GM23338 (cell line): ENCODE measurements at regions not wholly inside any gene's neighbourhood (a gene's known extent, or its start where the extent isn't known, plus 50 kb on each side); places are given as distances from the start of the nearest gene placed in this dataset.
"Not testable (repeated sequence)": the region's sequence is repeated elsewhere in the genome, so short reads cannot be mapped to it uniquely, and the experiment has no call there.

Experiments
- ATAC-seq: fragments of 200-7000 bp; cut with Tn5 transposase; 3 replicates; pipeline ENCODE4 v1.9.1; 2020
- DNase-seq: peaks from one replicate; pipeline ENCODE4 v3.0.0-alpha.2; 2015; ENCODE audit warnings: low spot score
- H2AFZ ChIP-seq: fragments of 200-600 bp; sonication (generic); 2 replicates; pipeline ENCODE4 v1.8.0; 2016; ENCODE audit warnings: antibody characterized with exemption, mild to moderate bottlenecking, moderate library complexity
- H3F3A ChIP-seq: fragments of 200-600 bp; sonication (generic); replicated peaks from 2 replicates; pipeline ENCODE4 v1.8.0; 2017; ENCODE audit warnings: antibody characterized with exemption, mixed run types, low read depth
- H3K27ac ChIP-seq: fragments of 200-600 bp; sonication (generic); 2 replicates; pipeline ENCODE4 v1.6.1; 2016; ENCODE audit warnings: low read depth
- H3K27me3 ChIP-seq: fragments of 200-600 bp; sonication (generic); 2 replicates; pipeline ENCODE4 v1.8.0; 2016; ENCODE audit warnings: mild to moderate bottlenecking, mixed run types, moderate library complexity; ENCODE audit not compliant: insufficient read depth
- H3K36me3 ChIP-seq: fragments of 200-600 bp; sonication (generic); 2 replicates; pipeline ENCODE4 v1.8.0; 2016; ENCODE audit warnings: mild to moderate bottlenecking; ENCODE audit not compliant: insufficient read depth
- H3K4me1 ChIP-seq: fragments of 200-600 bp; sonication (generic); 2 replicates; pipeline ENCODE4 v1.8.0; 2016; ENCODE audit warnings: mild to moderate bottlenecking, moderate library complexity; ENCODE audit not compliant: insufficient read depth
- H3K4me2 ChIP-seq: fragments of 200-600 bp; sonication (generic); 2 replicates; pipeline ENCODE4 v1.7.1; 2017; ENCODE audit warnings: mixed run types
- H3K4me3 ChIP-seq: fragments of 200-600 bp; sonication (generic); 2 replicates; pipeline ENCODE4 v1.6.1; 2016; ENCODE audit warnings: mixed run types
- H3K79me2 ChIP-seq: fragments of 200-600 bp; sonication (generic); replicated peaks from 2 replicates; pipeline ENCODE4 v1.8.0; 2017; ENCODE audit warnings: mild to moderate bottlenecking; ENCODE audit not compliant: insufficient read depth
- H3K9me2 ChIP-seq: fragments of 200-600 bp; sonication (generic); 2 replicates; pipeline ENCODE4 v1.8.0; 2017; ENCODE audit not compliant: insufficient read depth
- H4K20me1 ChIP-seq: fragments of 200-600 bp; sonication (generic); replicated peaks from 2 replicates; pipeline ENCODE4 v1.8.0; 2017; ENCODE audit warnings: mild to moderate bottlenecking; ENCODE audit not compliant: insufficient read depth
- H3K27ac Mint-ChIP-seq: 2 replicates; pipeline ENCODE4 v1.8.0; 2020; ENCODE audit warnings: inconsistent platforms, mild to moderate bottlenecking, moderate library complexity, mixed read lengths
- H3K27me3 Mint-ChIP-seq: 3 replicates; pipeline ENCODE4 v1.8.0; 2022; ENCODE audit warnings: low read depth, mild to moderate bottlenecking, moderate library complexity, mixed read lengths, inconsistent platforms; ENCODE audit not compliant: insufficient read depth, poor library complexity
- H3K36me3 Mint-ChIP-seq: 3 replicates; pipeline ENCODE4 v1.8.0; 2021; ENCODE audit warnings: low read depth, mild to moderate bottlenecking, inconsistent platforms, moderate library complexity, mixed read lengths
- H3K4me1 Mint-ChIP-seq: 3 replicates; pipeline ENCODE4 v1.8.0; 2020; ENCODE audit warnings: mild to moderate bottlenecking, inconsistent platforms, mixed read lengths
- H3K4me3 Mint-ChIP-seq: 3 replicates; pipeline ENCODE4 v1.8.0; 2021; ENCODE audit warnings: moderate library complexity, mild to moderate bottlenecking, inconsistent platforms, mixed read lengths
- H3K9me3 Mint-ChIP-seq: 3 replicates; pipeline ENCODE4 v1.8.0; 2020; ENCODE audit warnings: moderate library complexity, mild to moderate bottlenecking, inconsistent platforms, mixed read lengths
- CREB1 ChIP-seq: fragments of 250-450 bp; sonication (Bioruptor Pico); IDR thresholded peaks from 2 replicates; pipeline ENCODE4 v1.5.0; 2020; ENCODE audit warnings: low read depth, mild to moderate bottlenecking, moderate library complexity
- CTCF ChIP-seq, 2 experiments: fragments of 200-600 bp in 1 of 2; sonication (generic) in 1 of 2; conservative IDR thresholded peaks; 2 replicates each; pipeline versions ENCODE4 v1.5.1 to v1.6.1; 2016 to 2017; ENCODE audit warnings: antibody characterized with exemption in 2 of 2, low read depth in 2 of 2, mild to moderate bottlenecking in 2 of 2, moderate library complexity in 1 of 2
- ETS1 ChIP-seq: IDR thresholded peaks from 2 replicates; pipeline ENCODE4 v1.6.1; 2016; ENCODE audit warnings: antibody characterized with exemption
- EZH2 ChIP-seq: fragments of 200-600 bp; sonication (generic); IDR thresholded peaks from one replicate; pipeline ENCODE4 v1.8.0; 2017; ENCODE audit warnings: antibody characterized with exemption, mild to moderate bottlenecking, low read depth; ENCODE audit not compliant: unreplicated experiment
- EZH2phosphoT487 ChIP-seq: fragments of 200-600 bp; sonication (generic); IDR thresholded peaks from one replicate; pipeline ENCODE4 v1.8.1; 2018; ENCODE audit warnings: antibody characterized with exemption; ENCODE audit not compliant: unreplicated experiment
- JUNB ChIP-seq: IDR thresholded peaks from one replicate; pipeline ENCODE4 v1.6.1; 2016; ENCODE audit warnings: antibody characterized with exemption; ENCODE audit not compliant: unreplicated experiment
- POLR2AphosphoS5 ChIP-seq: IDR thresholded peaks from 2 replicates; pipeline ENCODE4 v1.6.1; 2016; ENCODE audit warnings: antibody characterized with exemption, low read depth
- REST ChIP-seq: IDR thresholded peaks from one replicate; pipeline ENCODE4 v1.6.1; 2018; ENCODE audit warnings: antibody characterized with exemption; ENCODE audit not compliant: unreplicated experiment
- STAT1 ChIP-seq: IDR thresholded peaks from one replicate; pipeline ENCODE4 v1.6.1; 2016; ENCODE audit warnings: antibody characterized with exemption; ENCODE audit not compliant: unreplicated experiment
- ZNF114 ChIP-seq: fragments of 250-450 bp; sonication (Bioruptor Pico); IDR thresholded peaks from 2 replicates; pipeline ENCODE4 v1.5.0; 2020; ENCODE audit warnings: mild to moderate bottlenecking, moderate library complexity
- ZNF331 ChIP-seq: fragments of 250-450 bp; sonication (Bioruptor Pico); IDR thresholded peaks from 2 replicates; pipeline ENCODE4 v1.5.0; 2020; ENCODE audit warnings: low read depth, mild to moderate bottlenecking, moderate library complexity

DNA sequence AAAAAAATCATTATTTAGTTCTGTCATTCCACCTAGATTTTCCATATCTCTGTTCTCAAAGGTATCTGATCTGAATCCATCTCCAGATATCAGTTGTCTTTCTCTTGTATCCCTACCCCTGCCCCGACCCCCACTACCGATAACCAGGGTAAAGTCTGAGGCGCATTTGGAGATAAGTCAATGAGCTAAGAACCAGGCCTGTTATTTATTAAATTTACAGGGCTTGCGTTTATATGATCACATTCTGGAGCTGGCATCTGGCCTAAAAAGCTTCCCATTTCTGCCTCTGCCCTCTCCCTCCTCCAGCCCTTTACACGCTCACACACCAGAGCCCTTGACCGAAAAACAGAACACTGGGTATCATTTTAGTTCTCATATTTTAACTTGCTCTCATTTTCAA lies 144.7 kb downstream of the ALDH8A1 start (continued):
- no peak for TF ChIP-seq REST
- TF ChIP-seq CREB1, result no peak

GRCh38 chr6:134804311-134804710 lies 145.6 kb downstream of the ALDH8A1 start:
- not testable (repeated sequence) for H3K27ac ChIP-seq, H4K20me1 ChIP-seq, H3K4me3 Mint-ChIP-seq, H3K27me3 ChIP-seq, H3F3A ChIP-seq, H3K79me2 ChIP-seq, H3K27me3 Mint-ChIP-seq, H3K4me2 ChIP-seq, H3K4me1 Mint-ChIP-seq, H3K9me3 Mint-ChIP-seq, ATAC-seq, H3K36me3 Mint-ChIP-seq, H3K27ac Mint-ChIP-seq, H3K4me1 ChIP-seq, H3K9me2 ChIP-seq, DNase-seq, H3K36me3 ChIP-seq, H3K4me3 ChIP-seq
- peak overlapping the region; percentile 43; the same call in 1 of the 2 replicates for H2AFZ ChIP-seq

GRCh38 chr6:134802426-134803058 lies 147.4 kb downstream of the ALDH8A1 start:
- no peaks in the 10 kb centered on the region for H3K9me3 Mint-ChIP-seq
- no peaks in the 10 kb centered on the region for H3K27me3 Mint-ChIP-seq
- ATAC-seq, result no peak
- Histone ChIP-seq H2AFZ (peak overlapping the region; percentile 80; the same call in 1 of the 2 replicates), H3K27me3 (no peaks in the 10 kb centered on the region), H3K4me1 (no peaks in the 10 kb centered on the region), H3K79me2 (no peaks in the 10 kb centered on the region), H3K9me2 (no peaks in the 10 kb centered on the region), H3K27ac (no peak overlapping the region), H3F3A (no peaks in the 10 kb centered on the region), H3K36me3 (no peaks in the 10 kb centered on the region), H4K20me1 (no peaks in the 10 kb centered on the region), H3K4me3 (no peak overlapping the region), H3K4me2 (no peak overlapping the region)
- no peaks in the 10 kb centered on the region for H3K4me1 Mint-ChIP-seq
- H3K27ac Mint-ChIP-seq, result no peak overlapping the region
- no peak overlapping the region for H3K4me3 Mint-ChIP-seq
- no peak for DNase-seq
- no peaks in the 10 kb centered on the region for H3K36me3 Mint-ChIP-seq
- TF ChIP-seq ETS1 (no peak), STAT1 (no peak), ZNF331 (CRISPR knock-in tag) (no peak), JUNB (no peak), EZH2 (no peak), EZH2phosphoT487 (no peak), CREB1 (no peak), POLR2AphosphoS5 (no peak), CTCF (conservative IDR thresholded peaks at IDR 0.05; ENCODE audit: low read depth in 2 of 2) (no peak), ZNF114 (CRISPR knock-in tag) (no peak)
